ENCODE measurements at regions not wholly inside any gene's neighbourhood (a gene's known extent, or its start where the extent isn't known, plus 50 kb on each side); places are given as distances from the start of the nearest gene placed in this dataset.

GRCh38 chr10:8876171-8876570 is 821.7 kb downstream of the GATA3 start:
- no peak for DNase-seq (ENCODE audit: low spot score)

- DNase-seq (ENCODE audit: low spot score), result no peak
Measured at GRCh38 chr10:8889538-8889937, 835.0 kb downstream of the GATA3 start.

- no peak for DNase-seq (ENCODE audit: low spot score)
Measured at GRCh38 chr10:8893102-8893501, 838.6 kb downstream of the GATA3 start.

GRCh38 chr10:8894148-8894547 is 839.7 kb downstream of the GATA3 start:
- no peak for DNase-seq (ENCODE audit: low spot score)

GRCh38 chr10:8897769-8898168 is 843.3 kb downstream of the GATA3 start:
- no peak for DNase-seq (ENCODE audit: low spot score)

- no peak for DNase-seq (ENCODE audit: low spot score)
Measured at GRCh38 chr10:8898745-8899330, 844.4 kb downstream of the GATA3 start.

GRCh38 chr10:8902926-8903325 is 848.4 kb downstream of the GATA3 start:
- DNase-seq (ENCODE audit: low spot score), result no peak

GRCh38 chr10:8908013-8908412 is 853.5 kb downstream of the GATA3 start:
- DNase-seq (ENCODE audit: low spot score), result no peak

GRCh38 chr10:8910314-8910713 is 855.8 kb downstream of the GATA3 start:
- DNase-seq (ENCODE audit: low spot score), result no peak

GRCh38 chr10:8911032-8911431 is 856.5 kb downstream of the GATA3 start:
- DNase-seq (ENCODE audit: low spot score), result no peak

GRCh38 chr10:8912108-8912507 is 857.6 kb downstream of the GATA3 start:
- DNase-seq (ENCODE audit: low spot score), result no peak

- DNase-seq (ENCODE audit: low spot score), result no peak
Measured at GRCh38 chr10:8913720-8914119, 859.2 kb downstream of the GATA3 start.

GRCh38 chr10:8919280-8919679 is 864.8 kb downstream of the GATA3 start:
- DNase-seq (ENCODE audit: low spot score), result no peak

- DNase-seq (ENCODE audit: low spot score), result no peak
Measured at GRCh38 chr10:8921568-8921967, 867.1 kb downstream of the GATA3 start.

GRCh38 chr10:8923096-8923495 is 868.6 kb downstream of the GATA3 start:
- no peak for DNase-seq (ENCODE audit: low spot score)

- DNase-seq (ENCODE audit: low spot score), result no peak
Measured at GRCh38 chr10:8927705-8928104, 873.2 kb downstream of the GATA3 start.

GRCh38 chr10:8946451-8946850 is 892.0 kb downstream of the GATA3 start:
- DNase-seq (ENCODE audit: low spot score), result no peak

GRCh38 chr10:8950978-8951377 is 896.5 kb downstream of the GATA3 start:
- no peak for DNase-seq (ENCODE audit: low spot score)

GRCh38 chr10:8951440-8952089 is 897.1 kb downstream of the GATA3 start:
- DNase-seq (ENCODE audit: low spot score), result no peak

GRCh38 chr10:8956400-8956799 is 901.9 kb downstream of the GATA3 start:
- no peak for DNase-seq (ENCODE audit: low spot score)

- no peak for DNase-seq (ENCODE audit: low spot score)
Measured at GRCh38 chr10:8962249-8962648, 907.8 kb downstream of the GATA3 start.

GRCh38 chr10:8967061-8967460 is 912.6 kb downstream of the GATA3 start:
- DNase-seq (ENCODE audit: low spot score), result no peak

- DNase-seq (ENCODE audit: low spot score), result no peak
Measured at GRCh38 chr10:8969853-8970252, 915.4 kb downstream of the GATA3 start.

- DNase-seq (ENCODE audit: low spot score), result no peak
Measured at GRCh38 chr10:8975535-8975934, 921.0 kb downstream of the GATA3 start.
